T-cell (primary cell): ENCODE measurements at regions not wholly inside any gene's neighbourhood (a gene's known extent, or its start where the extent isn't known, plus 50 kb on each side); places are given as distances from the start of the nearest gene placed in this dataset.
"Not testable (repeated sequence)": the region's sequence is repeated elsewhere in the genome, so short reads cannot be mapped to it uniquely, and the experiment has no call there.

Experiments used
- ATAC-seq, 4 experiments: fragments of 200-7000 bp in 3 of 4; fragments of 150-1000 bp in 1 of 4; cut with Tn5 transposase; replicated peaks in 1 of 4; 1 replicate in 3 of 4; 2 replicates in 1 of 4; pipeline ENCODE4 v1.10.0; 2021; ENCODE audit warnings: moderate library complexity in 3 of 4, mild to moderate bottlenecking in 2 of 4, moderate number of reproducible peaks in 1 of 4
- CTCF ChIA-PET, 2 donors: fragments of 300-600 bp; sonication (Branson Sonifier 250); formaldehyde crosslinking; loops; one replicate each; lab custom pipeline; 2022; ENCODE audit warnings: antibody characterized with exemption in 2 of 2; lab: Charles Lee
- POLR2A ChIA-PET, 2 donors: fragments of 300-600 bp; sonication (Branson Sonifier 250); formaldehyde crosslinking; loops; one replicate each; lab custom pipeline; 2022; ENCODE audit warnings: antibody characterized with exemption in 2 of 2; lab: Charles Lee
- DNase-seq, 35 experiments: peaks; one replicate each; pipeline versions ENCODE4 v3.0.0 to v3.0.0-alpha.2; 2013 to 2023
- H3K27ac ChIP-seq: one replicate; pipeline ENCODE4 v1.5.1; 2013; ENCODE audit warnings: low read length
- H3K27me3 ChIP-seq, 2 experiments: replicated peaks in 1 of 2; 1 replicate in 1 of 2; 2 replicates in 1 of 2; pipeline versions ENCODE4 v1.6.1 to v1.7.0; 2013; ENCODE audit warnings: low read length in 1 of 2, mixed read lengths in 1 of 2; ENCODE audit not compliant: control insufficient read depth in 2 of 2, insufficient read depth in 2 of 2; ENCODE audit errors: extremely low read depth in 1 of 2
- H3K36me3 ChIP-seq, 2 donors: 1 replicate in 1 of 2; 2 replicates in 1 of 2; pipeline versions ENCODE4 v1.6.1 to v1.7.0; 2013; ENCODE audit warnings: low read length in 1 of 2; ENCODE audit not compliant: control insufficient read depth in 2 of 2, insufficient read depth in 1 of 2; ENCODE audit errors: extremely low read depth in 1 of 2
- H3K4me1 ChIP-seq, 2 experiments: 1 replicate in 1 of 2; 2 replicates in 1 of 2; pipeline versions ENCODE4 v1.6.1 to v1.7.0; 2013; ENCODE audit warnings: low read length in 2 of 2, mixed read lengths in 1 of 2; ENCODE audit not compliant: insufficient read depth in 2 of 2, control insufficient read depth in 1 of 2; ENCODE audit errors: extremely low read depth in 1 of 2
- H3K4me3 ChIP-seq, 2 donors: 1 replicate in 1 of 2; 2 replicates in 1 of 2; pipeline versions ENCODE4 v1.5.1 to v1.7.0; 2013; ENCODE audit warnings: mild to moderate bottlenecking in 2 of 2, low read length in 1 of 2, moderate library complexity in 1 of 2; ENCODE audit not compliant: control insufficient read depth in 1 of 2; ENCODE audit errors: extremely low read depth in 1 of 2
- H3K9me3 ChIP-seq: 2 replicates; pipeline ENCODE4 v1.7.0; 2013
- H3K27ac Mint-ChIP-seq, 2 donors: one replicate each; pipeline ENCODE4 v1.8.0; 2020 to 2021; ENCODE audit warnings: mild to moderate bottlenecking in 2 of 2, mixed read lengths in 2 of 2
- H3K27me3 Mint-ChIP-seq, 2 donors: one replicate each; pipeline ENCODE4 v1.8.0; 2021 to 2022; ENCODE audit warnings: mixed read lengths in 2 of 2
- H3K36me3 Mint-ChIP-seq: one replicate; pipeline ENCODE4 v1.8.0; 2021; ENCODE audit warnings: mixed read lengths
- H3K4me1 Mint-ChIP-seq, 3 donors: one replicate each; pipeline ENCODE4 v1.8.0; 2020 to 2022; ENCODE audit warnings: mixed read lengths in 3 of 3, mild to moderate bottlenecking in 1 of 3
- H3K4me3 Mint-ChIP-seq, 3 donors: one replicate each; pipeline ENCODE4 v1.8.0; 2020 to 2022; ENCODE audit warnings: mild to moderate bottlenecking in 3 of 3, mixed read lengths in 3 of 3, moderate library complexity in 3 of 3
- H3K9me3 Mint-ChIP-seq, 3 donors: one replicate each; pipeline ENCODE4 v1.8.0; 2020 to 2022; ENCODE audit warnings: mixed read lengths in 3 of 3
- WGBS: methylation state at CpG from one replicate; pipeline ENCODE4 v1.1.5; 2013; ENCODE audit warnings: missing lambda C conversion rate; ENCODE audit not compliant: insufficient coverage; 5-methylcytosine and 5-hydroxymethylcytosine counted together

- WGBS: 80% methylated on average over 1 of the region's 2 CpGs
- no peaks in the 10 kb centered on the region for H3K27me3 ChIP-seq
- no peaks in the 10 kb centered on the region for H3K36me3 Mint-ChIP-seq
- no peak overlapping the region for H3K4me3 Mint-ChIP-seq
- ChIA-PET POLR2A (no interaction called here), CTCF (no interaction called here)
- no peaks in the 10 kb centered on the region for H3K9me3 ChIP-seq
- H3K27ac Mint-ChIP-seq: no peak overlapping the region
- H3K4me1 ChIP-seq: no peaks in the 10 kb centered on the region
- H3K4me1 Mint-ChIP-seq: no peaks in the 10 kb centered on the region
- H3K27ac ChIP-seq: no peak overlapping the region
- DNase-seq (no peak), ATAC-seq (no peak)
- H3K4me3 ChIP-seq: no peak overlapping the region
- no peaks in the 10 kb centered on the region for H3K36me3 ChIP-seq
- peaks cover 0 to 3% (median 0%) of the 10 kb centered on the region in 3 donors for H3K9me3 Mint-ChIP-seq
- no peaks in the 10 kb centered on the region for H3K27me3 Mint-ChIP-seq
Measured at GRCh38 chr4:164261831-164262230, 492.1 kb upstream of the SMIM31 start.

- DNase-seq, H3K9me3 Mint-ChIP-seq, H3K27ac ChIP-seq, H3K4me3 Mint-ChIP-seq, H3K27me3 Mint-ChIP-seq, H3K9me3 ChIP-seq, H3K36me3 ChIP-seq, POLR2A ChIA-PET, H3K4me1 Mint-ChIP-seq, H3K4me3 ChIP-seq, H3K4me1 ChIP-seq, H3K27ac Mint-ChIP-seq, H3K27me3 ChIP-seq, CTCF ChIA-PET, ATAC-seq, H3K36me3 Mint-ChIP-seq: not testable (repeated sequence)
- WGBS: no CpG with 5 or more reads among the region's 1 CpG
Measured at GRCh38 chr4:164262508-164262907, 491.4 kb upstream of the SMIM31 start.

- ATAC-seq, H3K4me3 Mint-ChIP-seq, H3K27ac Mint-ChIP-seq, H3K9me3 Mint-ChIP-seq, H3K9me3 ChIP-seq, POLR2A ChIA-PET, H3K4me3 ChIP-seq, H3K4me1 ChIP-seq, H3K4me1 Mint-ChIP-seq, H3K36me3 Mint-ChIP-seq, DNase-seq, H3K27me3 Mint-ChIP-seq, H3K27ac ChIP-seq, H3K36me3 ChIP-seq, CTCF ChIA-PET, H3K27me3 ChIP-seq: not testable (repeated sequence)
- WGBS: 78% methylated on average over 2 of the region's 2 CpGs
Measured at GRCh38 chr4:164277414-164277813, 476.5 kb upstream of the SMIM31 start.

GRCh38 chr4:164287173-164287572, 466.8 kb upstream of the SMIM31 start:
- ChIA-PET CTCF (no interaction called here), POLR2A (no interaction called here)
- H3K4me3 Mint-ChIP-seq: no peak overlapping the region
- Histone ChIP-seq H3K27me3 (no peaks in the 10 kb centered on the region), H3K27ac (no peak overlapping the region), H3K9me3 (no peaks in the 10 kb centered on the region), H3K4me1 (no peaks in the 10 kb centered on the region), H3K4me3 (no peak overlapping the region), H3K36me3 (no peaks in the 10 kb centered on the region)
- WGBS: 63% methylated on average over 1 of the region's 6 CpGs
- DNase-seq (no peak), ATAC-seq (no peak)
- H3K9me3 Mint-ChIP-seq: no peaks in the 10 kb centered on the region
- no peak overlapping the region for H3K27ac Mint-ChIP-seq
- no peaks in the 10 kb centered on the region for H3K36me3 Mint-ChIP-seq
- H3K4me1 Mint-ChIP-seq: no peaks in the 10 kb centered on the region
- H3K27me3 Mint-ChIP-seq: no peaks in the 10 kb centered on the region

GRCh38 chr4:164288578-164288977, 465.4 kb upstream of the SMIM31 start:
- DNase-seq (no peak), ATAC-seq (no peak)
- no peaks in the 10 kb centered on the region for H3K36me3 Mint-ChIP-seq
- CTCF ChIA-PET: interaction anchor here in 1 of 2 donors (0.6 kb wide), 1 partner anchor 863 kb away, joined by 4 read pairs; no protein-coding TSS in a partner anchor
- WGBS: no CpG with 5 or more reads among the region's 5 CpGs
- POLR2A ChIA-PET: no interaction called here
- H3K27me3 Mint-ChIP-seq: no peaks in the 10 kb centered on the region
- H3K4me1 Mint-ChIP-seq: no peaks in the 10 kb centered on the region
- no peak overlapping the region for H3K4me3 ChIP-seq
- H3K4me3 Mint-ChIP-seq: no peak overlapping the region
- no peak overlapping the region for H3K27ac ChIP-seq
- H3K4me1 ChIP-seq: no peaks in the 10 kb centered on the region
- H3K27me3 ChIP-seq: no peaks in the 10 kb centered on the region
- no peaks in the 10 kb centered on the region for H3K36me3 ChIP-seq
- no peaks in the 10 kb centered on the region for H3K9me3 ChIP-seq
- H3K9me3 Mint-ChIP-seq: no peaks in the 10 kb centered on the region
- no peak overlapping the region for H3K27ac Mint-ChIP-seq

GRCh38 chr4:164293203-164293602, 460.7 kb upstream of the SMIM31 start:
- Histone ChIP-seq H3K27me3 (no peaks in the 10 kb centered on the region), H3K36me3 (no peaks in the 10 kb centered on the region), H3K27ac (no peak overlapping the region), H3K9me3 (no peaks in the 10 kb centered on the region), H3K4me1 (no peaks in the 10 kb centered on the region), H3K4me3 (no peak overlapping the region)
- Mint-ChIP-seq H3K4me1 (no peaks in the 10 kb centered on the region), H3K27me3 (no peaks in the 10 kb centered on the region), H3K4me3 (no peak overlapping the region), H3K9me3 (no peaks in the 10 kb centered on the region), H3K36me3 (no peaks in the 10 kb centered on the region), H3K27ac (no peak overlapping the region)
- no peak for DNase-seq
- POLR2A ChIA-PET: no interaction called here
- WGBS: 38% methylated on average over 1 of the region's 4 CpGs
- CTCF ChIA-PET: no interaction called here
- ATAC-seq: no peak

GRCh38 chr4:164293743-164294142, 460.2 kb upstream of the SMIM31 start:
- H3K9me3 ChIP-seq: no peaks in the 10 kb centered on the region
- no peaks in the 10 kb centered on the region for H3K36me3 ChIP-seq
- CTCF ChIA-PET: no interaction called here
- H3K4me3 Mint-ChIP-seq: no peak overlapping the region
- no peaks in the 10 kb centered on the region for H3K36me3 Mint-ChIP-seq
- 50% methylated on average over 1 of the region's 2 CpGs for WGBS
- H3K27me3 ChIP-seq: no peaks in the 10 kb centered on the region
- no peak overlapping the region for H3K27ac Mint-ChIP-seq
- no peak overlapping the region for H3K4me3 ChIP-seq
- DNase-seq (no peak), ATAC-seq (no peak)
- no peaks in the 10 kb centered on the region for H3K4me1 ChIP-seq
- POLR2A ChIA-PET: no interaction called here
- H3K4me1 Mint-ChIP-seq: no peaks in the 10 kb centered on the region
- H3K9me3 Mint-ChIP-seq: no peaks in the 10 kb centered on the region
- no peaks in the 10 kb centered on the region for H3K27me3 Mint-ChIP-seq
- no peak overlapping the region for H3K27ac ChIP-seq
